ENCODE measurements at regions not wholly inside any gene's neighbourhood (a gene's known extent, or its start where the extent isn't known, plus 50 kb on each side); places are given as distances from the start of the nearest gene placed in this dataset.
"Not testable (repeated sequence)": the region's sequence is repeated elsewhere in the genome, so short reads cannot be mapped to it uniquely, and the experiment has no call there.

- H3K4me2 ChIP-seq = no peak overlapping the region
- H3K79me2 ChIP-seq = no peaks in the 10 kb centered on the region
- no peak overlapping the region for H3K27ac ChIP-seq
- no peak for DNase-seq (ENCODE audit: low spot score)
- H3K27me3 ChIP-seq = no peaks in the 10 kb centered on the region
- H3K9me2 ChIP-seq (replicated peaks; ENCODE audit: insufficient read depth) = no peaks in the 10 kb centered on the region
- no peaks in the 10 kb centered on the region for H3K4me1 ChIP-seq (ENCODE audit: insufficient read depth)
- no peak for TF ChIP-seq EZH2phosphoT487 (IDR thresholded peaks at IDR 0.05; ENCODE audit: low read depth, severe bottlenecking, unreplicated experiment)
- TF ChIP-seq EZH2 (IDR thresholded peaks at IDR 0.05; ENCODE audit: borderline replicate concordance) = no peak
- no peak for TF ChIP-seq CTCF (IDR thresholded peaks at IDR 0.05; ENCODE audit: poor library complexity)
- no peak overlapping the region for H3K4me3 ChIP-seq
- WGBS (ENCODE audit: low lambda C conversion rate, missing lambda C conversion rate) = 90% methylated on average over 2 of the region's 2 CpGs
- H4K20me1 ChIP-seq (ENCODE audit: insufficient read depth, poor library complexity, severe bottlenecking) = no peaks in the 10 kb centered on the region
- no peak overlapping the region for H2AFZ ChIP-seq
- H3K36me3 ChIP-seq (replicated peaks; ENCODE audit: insufficient read depth, low read depth) = no peaks in the 10 kb centered on the region
- H3K9me3 ChIP-seq (ENCODE audit: low read depth) = no peaks in the 10 kb centered on the region
Observed at GRCh38 chr9:85871008-85871407, 69.9 kb upstream of the NAA35 start.

GRCh38 chr9:85871683-85872082 lies 69.3 kb upstream of the NAA35 start:
- not testable (repeated sequence) for H3K36me3 ChIP-seq (replicated peaks; ENCODE audit: insufficient read depth, low read depth); H3K4me3 ChIP-seq; H3K4me2 ChIP-seq; H3K9me3 ChIP-seq (ENCODE audit: low read depth); H3K4me1 ChIP-seq (ENCODE audit: insufficient read depth); H2AFZ ChIP-seq; H4K20me1 ChIP-seq (ENCODE audit: insufficient read depth, poor library complexity, severe bottlenecking); H3K79me2 ChIP-seq; H3K9me2 ChIP-seq (replicated peaks; ENCODE audit: insufficient read depth); H3K27me3 ChIP-seq; DNase-seq (ENCODE audit: low spot score); H3K27ac ChIP-seq
- 76% methylated on average over 5 of the region's 5 CpGs for WGBS (ENCODE audit: low lambda C conversion rate, missing lambda C conversion rate)

GRCh38 chr9:85872463-85872862 lies 68.5 kb upstream of the NAA35 start:
- DNase-seq (ENCODE audit: low spot score) = no peak
- Histone ChIP-seq H3K9me3 (ENCODE audit: low read depth) (no peaks in the 10 kb centered on the region), H4K20me1 (ENCODE audit: insufficient read depth, poor library complexity, severe bottlenecking) (no peaks in the 10 kb centered on the region), H3K27ac (no peak overlapping the region), H3K4me2 (no peak overlapping the region), H3K4me3 (no peak overlapping the region), H3K36me3 (replicated peaks; ENCODE audit: insufficient read depth, low read depth) (no peaks in the 10 kb centered on the region), H2AFZ (no peak overlapping the region), H3K9me2 (replicated peaks; ENCODE audit: insufficient read depth) (no peaks in the 10 kb centered on the region), H3K4me1 (ENCODE audit: insufficient read depth) (no peaks in the 10 kb centered on the region), H3K27me3 (no peaks in the 10 kb centered on the region), H3K79me2 (no peaks in the 10 kb centered on the region)
- TF ChIP-seq EZH2 (IDR thresholded peaks at IDR 0.05; ENCODE audit: borderline replicate concordance) (no peak), EZH2phosphoT487 (IDR thresholded peaks at IDR 0.05; ENCODE audit: low read depth, severe bottlenecking, unreplicated experiment) (no peak), CTCF (IDR thresholded peaks at IDR 0.05; ENCODE audit: poor library complexity) (no peak)
- 99% methylated on average over 6 of the region's 6 CpGs for WGBS (ENCODE audit: low lambda C conversion rate, missing lambda C conversion rate)

GRCh38 chr9:85876628-85877027 lies 64.3 kb upstream of the NAA35 start:
- no peak overlapping the region for H3K4me2 ChIP-seq
- no peak overlapping the region for H2AFZ ChIP-seq
- peak; percentile 10 for DNase-seq (ENCODE audit: low spot score)
- no peaks in the 10 kb centered on the region for H3K36me3 ChIP-seq (replicated peaks; ENCODE audit: insufficient read depth, low read depth)
- H3K9me3 ChIP-seq (ENCODE audit: low read depth) = no peaks in the 10 kb centered on the region
- H4K20me1 ChIP-seq (ENCODE audit: insufficient read depth, poor library complexity, severe bottlenecking) = no peaks in the 10 kb centered on the region
- no peaks in the 10 kb centered on the region for H3K4me1 ChIP-seq (ENCODE audit: insufficient read depth)
- H3K27me3 ChIP-seq = no peaks in the 10 kb centered on the region
- no peak overlapping the region for H3K4me3 ChIP-seq
- H3K79me2 ChIP-seq = no peaks in the 10 kb centered on the region
- peak overlapping the region; percentile 5 for H3K27ac ChIP-seq
- no peaks in the 10 kb centered on the region for H3K9me2 ChIP-seq (replicated peaks; ENCODE audit: insufficient read depth)
- TF ChIP-seq CTCF (IDR thresholded peaks at IDR 0.05; ENCODE audit: poor library complexity) = no peak
- no peak for TF ChIP-seq EZH2phosphoT487 (IDR thresholded peaks at IDR 0.05; ENCODE audit: low read depth, severe bottlenecking, unreplicated experiment)

GRCh38 chr9:85878872-85879597 lies 61.9 kb upstream of the NAA35 start:
- H3K4me1 ChIP-seq (ENCODE audit: insufficient read depth); H3K4me2 ChIP-seq; H3K79me2 ChIP-seq; H3K27me3 ChIP-seq; H2AFZ ChIP-seq; H4K20me1 ChIP-seq (ENCODE audit: insufficient read depth, poor library complexity, severe bottlenecking); H3K36me3 ChIP-seq (replicated peaks; ENCODE audit: insufficient read depth, low read depth); DNase-seq (ENCODE audit: low spot score); H3K4me3 ChIP-seq; H3K9me2 ChIP-seq (replicated peaks; ENCODE audit: insufficient read depth); H3K27ac ChIP-seq; H3K9me3 ChIP-seq (ENCODE audit: low read depth): not testable (repeated sequence)
- 64% methylated on average over 5 of the region's 5 CpGs for WGBS (ENCODE audit: low lambda C conversion rate, missing lambda C conversion rate)

- WGBS (ENCODE audit: low lambda C conversion rate, missing lambda C conversion rate) = 80% methylated on average over 3 of the region's 3 CpGs
Observed at GRCh38 chr9:85880507-85880906, 60.4 kb upstream of the NAA35 start.

More at GRCh38 chr9:85880507-85880906, 60.4 kb upstream of the NAA35 start:
- H3K9me2 ChIP-seq (replicated peaks; ENCODE audit: insufficient read depth); H4K20me1 ChIP-seq (ENCODE audit: insufficient read depth, poor library complexity, severe bottlenecking); H3K4me3 ChIP-seq; H3K27ac ChIP-seq; H3K9me3 ChIP-seq (ENCODE audit: low read depth); H3K36me3 ChIP-seq (replicated peaks; ENCODE audit: insufficient read depth, low read depth); H3K4me1 ChIP-seq (ENCODE audit: insufficient read depth); H3K79me2 ChIP-seq; H3K4me2 ChIP-seq; DNase-seq (ENCODE audit: low spot score); H3K27me3 ChIP-seq; H2AFZ ChIP-seq: not testable (repeated sequence)

All from hepatocyte (in vitro differentiated cells).